ENCODE measurements at regions not wholly inside any gene's neighbourhood (a gene's known extent, or its start where the extent isn't known, plus 50 kb on each side); places are given as distances from the start of the nearest gene placed in this dataset.

DNA sequence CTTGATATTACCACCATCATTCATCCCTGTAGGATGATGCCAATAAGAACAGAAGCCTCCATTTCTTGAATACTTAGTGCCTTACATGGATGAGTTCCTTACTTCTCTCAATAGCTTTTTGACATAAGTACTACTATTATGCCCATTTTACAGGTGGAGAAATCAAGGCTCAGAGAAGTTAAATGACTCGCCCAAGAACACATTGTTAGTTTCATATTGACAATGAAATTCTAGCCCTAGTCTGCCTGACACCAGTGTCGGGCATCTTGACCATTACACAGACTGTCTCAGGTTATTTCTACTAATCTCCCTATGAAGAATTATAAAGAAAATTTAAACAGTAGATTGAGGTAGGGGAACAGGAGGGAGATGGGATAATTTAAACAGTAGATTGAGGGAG, 52.5 kb upstream of the ARL8B start:
- DNase-seq (ENCODE audit: low read depth in 2 of 2), result no peak

DNA sequence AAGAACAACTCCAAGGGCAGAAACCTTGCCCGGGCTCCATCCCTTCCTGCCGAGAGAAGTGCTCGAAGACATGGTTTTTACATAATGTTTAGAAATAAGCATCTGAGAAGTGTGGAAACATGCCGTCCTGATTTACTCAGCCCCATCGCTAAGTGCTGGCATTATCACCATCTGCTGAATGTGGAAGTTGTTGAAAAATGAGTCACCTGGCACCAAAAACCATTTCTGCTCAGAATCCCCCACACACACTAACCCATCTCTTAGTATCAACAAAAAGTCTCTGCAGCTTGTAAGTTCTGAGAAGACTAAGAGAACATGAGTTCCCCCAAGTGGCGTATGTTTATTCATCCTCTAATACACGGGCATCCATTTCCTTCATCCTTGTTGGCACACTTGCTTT, 51.0 kb upstream of the ARL8B start:
- DNase-seq (ENCODE audit: low read depth in 2 of 2), result peak in 1 of 2 donors; percentile 9

DNA sequence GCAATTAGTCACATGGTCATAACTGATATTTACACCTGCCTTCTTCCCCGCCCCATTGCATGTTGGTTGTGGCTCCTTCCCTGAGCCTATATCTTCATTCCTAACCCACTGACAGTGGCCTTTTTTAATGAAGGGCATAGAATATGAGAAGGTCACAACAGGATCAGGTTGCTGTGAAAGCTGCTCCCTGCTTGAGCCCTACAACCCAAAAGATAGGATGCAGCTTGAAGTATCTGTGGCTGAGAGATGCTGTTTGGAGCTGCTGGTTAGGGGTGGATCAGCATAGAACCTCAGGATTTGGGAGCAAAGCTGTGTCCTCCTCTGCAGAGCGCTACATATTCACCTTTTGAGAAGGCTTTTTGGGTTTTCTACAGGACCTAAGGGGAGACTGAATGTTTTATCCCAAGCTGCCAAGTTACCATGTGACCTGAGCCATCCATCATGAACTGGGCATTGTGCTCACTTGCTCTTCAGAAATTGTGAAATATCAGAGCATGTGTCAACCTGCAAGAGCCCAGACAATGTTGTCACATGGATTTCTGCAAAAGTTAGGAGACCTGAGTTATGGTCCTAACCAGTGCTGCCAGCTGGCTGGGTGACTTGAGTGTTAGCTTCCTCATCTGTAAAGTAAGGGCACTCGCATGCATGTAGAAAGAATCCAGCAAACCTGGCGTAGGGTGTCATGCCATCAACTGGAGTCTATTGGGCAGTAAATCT, 49.8 kb upstream of the ARL8B start:
- no peak for DNase-seq (ENCODE audit: low read depth in 2 of 2)

Measured in dermis microvascular lymphatic vessel endothelial cell (primary cell).